SK-N-SH (cell line): ENCODE measurements at regions not wholly inside any gene's neighbourhood (a gene's known extent, or its start where the extent isn't known, plus 50 kb on each side); places are given as distances from the start of the nearest gene placed in this dataset.

ENCODE experiments used
- CTCF ChIA-PET: fragments of 300-600, 350-600 bp; formaldehyde crosslinking; extraction: SDS; loops from one replicate; lab custom pipeline; 2021; lab: Yijun Ruan, JAX
- POLR2A ChIA-PET: fragments of 350-600 bp; sonication (Branson Sonifier 250); formaldehyde crosslinking; extraction: SDS; loops from one replicate; lab custom pipeline; 2020; ENCODE audit warnings: antibody characterized with exemption, inconsistent platforms; lab: Yijun Ruan, JAX
- DNase-seq: peaks from one replicate; pipeline ENCODE4 v3.0.0; 2012
- H2AFZ ChIP-seq: fragments of 200-600 bp; sonication (generic); 2 replicates; pipeline ENCODE4 v1.8.1; 2016; ENCODE audit warnings: antibody characterized with exemption, mild to moderate bottlenecking, low read depth
- H3F3A ChIP-seq: fragments of 200-600 bp; sonication (generic); replicated peaks from 2 replicates; pipeline ENCODE3; 2016; ENCODE audit warnings: antibody characterized with exemption, mild to moderate bottlenecking; ENCODE audit not compliant: insufficient read depth
- H3K27ac ChIP-seq, 2 experiments: fragments of 200-500 bp in 1 of 2; fragments of 200-600 bp in 1 of 2; sonication (Bioruptor generic) in 1 of 2; sonication (generic), shearing (Covaris generic) in 1 of 2; 2 replicates each; pipeline versions ENCODE4 v1.5.1 to v1.6.1; 2014 to 2016; ENCODE audit warnings: low read depth in 2 of 2, inconsistent platforms in 1 of 2, low read length in 1 of 2, mild to moderate bottlenecking in 1 of 2, mixed read lengths in 1 of 2
- H3K27me3 ChIP-seq: fragments of 200-600 bp; sonication (generic), shearing (Covaris generic); 2 replicates; pipeline ENCODE4 v1.6.1; 2016; ENCODE audit warnings: mixed run types; ENCODE audit not compliant: insufficient read depth
- H3K36me3 ChIP-seq, 2 experiments: fragments of 200-500 bp in 1 of 2; fragments of 200-600 bp in 1 of 2; sonication (Bioruptor generic) in 1 of 2; sonication (generic) in 1 of 2; replicated peaks in 1 of 2; 2 replicates each; pipeline versions ENCODE3 to v1.5.1; 2014 to 2016; ENCODE audit warnings: low read length in 1 of 2, mild to moderate bottlenecking in 1 of 2; ENCODE audit not compliant: insufficient read depth in 2 of 2, control insufficient read depth in 1 of 2
- H3K4me1 ChIP-seq, 2 experiments: fragments of 200-500 bp in 1 of 2; fragments of 200-600 bp in 1 of 2; sonication (Bioruptor generic) in 1 of 2; sonication (generic), shearing (Covaris generic) in 1 of 2; 2 replicates each; pipeline versions ENCODE4 v1.5.1 to v1.6.1; 2014 to 2016; ENCODE audit warnings: low read depth in 1 of 2, low read length in 1 of 2, mixed run types in 1 of 2; ENCODE audit not compliant: insufficient read depth in 2 of 2, control insufficient read depth in 1 of 2
- H3K4me2 ChIP-seq: fragments of 200-600 bp; sonication (generic), shearing (Covaris generic); 2 replicates; pipeline ENCODE4 v1.6.1; 2017; ENCODE audit warnings: mixed run types
- H3K4me3 ChIP-seq, 2 experiments: fragments of 200-500 bp in 1 of 2; fragments of 200-600 bp in 1 of 2; sonication (Bioruptor generic) in 1 of 2; sonication (generic), shearing (Covaris generic) in 1 of 2; 2 replicates each; pipeline versions ENCODE4 v1.5.1 to v1.8.1; 2014 to 2016; ENCODE audit warnings: low read depth in 2 of 2, inconsistent platforms in 1 of 2, low read length in 1 of 2, mild to moderate bottlenecking in 1 of 2, mixed read lengths in 1 of 2, moderate library complexity in 1 of 2
- H3K79me2 ChIP-seq: fragments of 200-600 bp; sonication (generic); 2 replicates; pipeline ENCODE4 v1.8.1; 2017; ENCODE audit warnings: mild to moderate bottlenecking; ENCODE audit not compliant: insufficient read depth
- H3K9ac ChIP-seq: fragments of 200-600 bp; sonication (generic); 2 replicates; pipeline ENCODE4 v1.6.1; 2017; ENCODE audit warnings: mixed run types
- H3K9me2 ChIP-seq: fragments of 200-600 bp; sonication (generic); 2 replicates; pipeline ENCODE4 v1.6.1; 2017; ENCODE audit warnings: mixed run types
- H3K9me3 ChIP-seq: fragments of 200-600 bp; sonication (generic); 2 replicates; pipeline ENCODE4 v1.6.1; 2017; ENCODE audit warnings: mixed run types, mild to moderate bottlenecking, moderate library complexity
- H4K20me1 ChIP-seq: fragments of 200-600 bp; sonication (generic); 2 replicates; pipeline ENCODE4 v1.6.1; 2017; ENCODE audit warnings: mild to moderate bottlenecking, mixed run types; ENCODE audit not compliant: insufficient read depth
- EP300 ChIP-seq, 2 experiments: IDR thresholded peaks; 2 replicates each; pipeline versions ENCODE4 v1.4.0 to v1.6.1; 2012; ENCODE audit warnings: borderline replicate concordance in 1 of 2, low read depth in 1 of 2, low read length in 1 of 2
- IRF3 ChIP-seq: fragments of 150-350 bp; IDR thresholded peaks from 2 replicates; pipeline ENCODE4 v1.6.1; 2016; ENCODE audit warnings: mild to moderate bottlenecking, low read depth, low read length
- JUND ChIP-seq: IDR thresholded peaks from 2 replicates; pipeline ENCODE4 v1.4.0; 2012
- MAX ChIP-seq: IDR thresholded peaks from 2 replicates; pipeline ENCODE4 v1.4.0; 2012; ENCODE audit warnings: low read depth
- MEF2A ChIP-seq: IDR thresholded peaks from 2 replicates; pipeline ENCODE4 v1.4.0; 2012; ENCODE audit warnings: low read depth, borderline replicate concordance
- RAD21 ChIP-seq: IDR thresholded peaks from 2 replicates; pipeline ENCODE4 v1.6.1; 2012; ENCODE audit warnings: mild to moderate bottlenecking, low read length
- RCOR1 ChIP-seq: fragments of 150-350 bp; IDR thresholded peaks from 2 replicates; pipeline ENCODE4 v1.6.1; 2017; ENCODE audit warnings: antibody characterized with exemption, low read length
- REST ChIP-seq: IDR thresholded peaks from 2 replicates; pipeline ENCODE4 v1.6.1; 2012; ENCODE audit warnings: mild to moderate bottlenecking, low read depth, low read length, moderate library complexity
- RFX5 ChIP-seq: IDR thresholded peaks from 2 replicates; pipeline ENCODE4 v1.6.1; 2012; ENCODE audit warnings: mild to moderate bottlenecking, improper control_type of control experiment, low read length
- SMC3 ChIP-seq: IDR thresholded peaks from 2 replicates; pipeline ENCODE4 v1.6.1; 2012; ENCODE audit warnings: low read depth, low read length, improper control_type of control experiment
- TCF12 ChIP-seq: IDR thresholded peaks from 2 replicates; pipeline ENCODE4 v1.4.0; 2012
- TEAD4 ChIP-seq: IDR thresholded peaks from 2 replicates; pipeline ENCODE4 v1.4.0; 2012; ENCODE audit warnings: mild to moderate bottlenecking, borderline replicate concordance; ENCODE audit not compliant: insufficient read depth
- USF1 ChIP-seq: IDR thresholded peaks from 2 replicates; pipeline ENCODE4 v1.4.0; 2012; ENCODE audit warnings: low read depth, borderline replicate concordance
- ZBTB33 ChIP-seq: IDR thresholded peaks from 2 replicates; pipeline ENCODE4 v1.4.0; 2012; ENCODE audit warnings: low read depth, borderline replicate concordance
- WGBS: methylation state at CpG from one replicate; pipeline ENCODE4 v1.1.6; 2017; ENCODE audit warnings: low lambda C conversion rate; 5-methylcytosine and 5-hydroxymethylcytosine counted together

- no peak overlapping the region for H3K4me2 ChIP-seq
- 56% methylated on average over 5 of the region's 5 CpGs for WGBS
- H3K4me3 ChIP-seq: no peak overlapping the region
- no peaks in the 10 kb centered on the region for H3K36me3 ChIP-seq
- no peak for DNase-seq
- no peak for TF ChIP-seq TCF12
- no peak for TF ChIP-seq SMC3
- TF ChIP-seq REST: no peak
- no peak for TF ChIP-seq MEF2A
- TF ChIP-seq RCOR1: no peak
- no peak for TF ChIP-seq MAX
- TF ChIP-seq RFX5: no peak
- TF ChIP-seq EP300 (IDR thresholded peaks at IDR 0.05; ENCODE audit: borderline replicate concordance in 1 of 2, low read depth in 1 of 2, low read length in 1 of 2): no peak
- TF ChIP-seq ZBTB33: no peak
- no peak for TF ChIP-seq USF1
- TF ChIP-seq JUND: no peak
- no peak for TF ChIP-seq IRF3
- TF ChIP-seq RAD21: no peak
- TF ChIP-seq TEAD4: no peak
- ChIA-PET POLR2A (no interaction called here), CTCF (interaction anchor here (0.6 to 1.3 kb wide), 2 partner anchors 130 to 981 kb away, joined by 3 read pairs; no protein-coding TSS in a partner anchor)
- no peaks in the 10 kb centered on the region for H3K79me2 ChIP-seq
- H3F3A ChIP-seq: peaks cover 13% of the 10 kb centered on the region
- H3K27me3 ChIP-seq: no peaks in the 10 kb centered on the region
- no peaks in the 10 kb centered on the region for H3K9me2 ChIP-seq
- H4K20me1 ChIP-seq: no peaks in the 10 kb centered on the region
- H3K4me1 ChIP-seq: peaks cover 0 to 17% of the 10 kb centered on the region in 2 experiments; a peak in 2 of 4 replicates
- H3K27ac ChIP-seq: no peak overlapping the region
- H3K9me3 ChIP-seq: no peaks in the 10 kb centered on the region
- H2AFZ ChIP-seq: no peak overlapping the region
- H3K9ac ChIP-seq: no peak overlapping the region
Observed at GRCh38 chr5:39505791-39506190, 81.0 kb upstream of the DAB2 start.
